Activated naive CD4-positive, alpha-beta T cell treated with anti-CD3 and anti-CD28 coated beads for 36 hours (primary cell): ENCODE measurements at regions not wholly inside any gene's neighbourhood (a gene's known extent, or its start where the extent isn't known, plus 50 kb on each side); places are given as distances from the start of the nearest gene placed in this dataset.
A peak's percentile ranks its signal among the peaks of the same experiment; 100 is the strongest.

Source experiments
- CTCF ChIA-PET: fragments of 350-600 bp; sonication (Branson Sonifier 250); formaldehyde crosslinking; loops from one replicate; lab custom pipeline; 2021; ENCODE audit warnings: antibody characterized with exemption; lab: Charles Lee
- DNase-seq: peaks from one replicate; pipeline ENCODE4 v3.0.0-alpha.2; 2020
- H3K27ac Mint-ChIP-seq: one replicate; pipeline ENCODE4 v1.8.0; 2021; ENCODE audit warnings: mild to moderate bottlenecking, mixed read lengths
- H3K27me3 Mint-ChIP-seq: one replicate; pipeline ENCODE4 v1.8.0; 2021; ENCODE audit warnings: low read depth, mixed read lengths
- H3K36me3 Mint-ChIP-seq: one replicate; pipeline ENCODE4 v1.8.0; 2021; ENCODE audit warnings: low read depth, mixed read lengths
- H3K4me1 Mint-ChIP-seq: one replicate; pipeline ENCODE4 v1.8.0; 2021; ENCODE audit warnings: low read depth, mixed read lengths
- H3K4me3 Mint-ChIP-seq: one replicate; pipeline ENCODE4 v1.8.0; 2021; ENCODE audit warnings: mild to moderate bottlenecking, moderate library complexity, mixed read lengths
- H3K9me3 Mint-ChIP-seq: one replicate; pipeline ENCODE4 v1.8.0; 2021; ENCODE audit warnings: mixed read lengths
- intact Hi-C: fragments of 100-400 bp; cut with micrococcal nuclease; formaldehyde crosslinking; loops from one replicate; pipeline ENCODE4 v1.15.1; 2023

DNA sequence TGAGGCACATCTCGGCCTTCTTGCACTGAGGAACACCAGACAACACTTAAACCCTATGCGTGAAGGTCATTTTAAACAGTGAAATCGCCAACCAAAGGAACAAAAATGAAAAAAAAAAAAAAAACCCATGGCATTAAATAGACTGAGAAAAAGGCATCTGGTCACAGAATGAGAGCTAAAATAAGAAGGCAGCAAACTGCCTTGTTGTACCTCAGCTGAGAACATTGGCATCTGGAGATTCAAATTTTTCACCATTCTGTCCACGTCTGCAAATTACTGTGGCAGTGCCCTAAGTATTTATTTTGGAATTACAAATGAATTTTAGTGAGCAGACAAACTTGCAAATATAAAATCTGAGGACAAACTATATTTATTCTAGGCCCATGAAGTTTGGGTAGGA lies 82.6 kb upstream of the POU1F1 start:
- no peak overlapping the region for H3K4me3 Mint-ChIP-seq
- CTCF ChIA-PET, result interaction anchor here (0.7 to 0.8 kb wide), 2 partner anchors 8 to 69 kb away, joined by 3 to 4 read pairs; no protein-coding TSS in a partner anchor
- no peak for DNase-seq
- intact Hi-C loops, result loop anchor here (10.0 kb wide), 1 partner anchor 256 kb away; no protein-coding TSS in a partner anchor
- H3K36me3 Mint-ChIP-seq, result no peaks in the 10 kb centered on the region
- H3K9me3 Mint-ChIP-seq, result no peaks in the 10 kb centered on the region
- H3K27me3 Mint-ChIP-seq, result no peaks in the 10 kb centered on the region
- H3K27ac Mint-ChIP-seq, result no peak overlapping the region
- H3K4me1 Mint-ChIP-seq, result no peaks in the 10 kb centered on the region

DNA sequence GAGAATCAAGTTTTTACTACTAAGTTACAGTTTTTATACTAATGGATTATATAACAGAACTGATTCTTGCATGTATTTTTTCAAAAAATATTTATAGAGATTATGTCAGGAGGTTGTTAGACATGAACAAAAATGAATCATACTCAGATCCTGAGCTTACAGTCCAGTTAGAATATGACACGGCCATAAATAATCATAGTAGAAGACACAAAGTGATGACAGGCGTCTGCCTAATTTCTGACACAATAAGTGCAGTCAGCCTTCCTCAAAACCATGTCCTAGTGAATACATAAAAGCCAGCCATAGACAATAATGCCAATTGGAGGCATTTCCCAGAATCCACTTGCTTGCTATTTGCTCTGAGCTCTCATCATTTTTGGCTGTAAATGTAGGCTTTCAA lies 81.7 kb upstream of the POU1F1 start:
- intact Hi-C loops, result loop anchor here (10.0 kb wide), 1 partner anchor 257 kb away; no protein-coding TSS in a partner anchor
- DNase-seq, result no peak
- Mint-ChIP-seq H3K4me1 (no peaks in the 10 kb centered on the region), H3K27ac (no peak overlapping the region), H3K9me3 (no peaks in the 10 kb centered on the region), H3K27me3 (peaks cover 3% of the 10 kb centered on the region), H3K36me3 (no peaks in the 10 kb centered on the region), H3K4me3 (no peak overlapping the region)
- CTCF ChIA-PET, result no interaction called here

DNA sequence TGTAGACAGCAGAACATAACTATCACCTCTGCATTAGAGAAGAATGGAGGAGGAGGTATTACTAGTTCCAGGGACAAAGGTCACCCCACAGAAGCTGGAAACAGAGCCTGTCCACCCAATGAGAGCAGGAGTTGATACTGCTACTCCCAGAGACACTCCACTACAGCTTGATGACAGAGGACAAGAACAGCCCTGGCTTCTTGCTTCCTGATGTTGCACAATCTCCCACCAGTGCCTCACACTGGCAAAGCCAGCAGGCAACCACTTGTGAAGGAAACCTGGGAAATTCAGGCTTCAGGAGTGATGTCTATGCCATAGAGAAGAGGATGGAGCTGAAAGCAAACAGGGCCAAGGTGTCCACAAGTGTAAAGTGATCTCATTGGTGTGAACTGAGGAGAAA lies 78.0 kb upstream of the POU1F1 start:
- Mint-ChIP-seq H3K9me3 (no peaks in the 10 kb centered on the region), H3K4me1 (no peaks in the 10 kb centered on the region), H3K27ac (no peak overlapping the region), H3K27me3 (peaks cover 3% of the 10 kb centered on the region), H3K4me3 (no peak overlapping the region), H3K36me3 (no peaks in the 10 kb centered on the region)
- intact Hi-C loops, result loop anchor here (10.0 kb wide), 1 partner anchor 260 kb away; no protein-coding TSS in a partner anchor
- CTCF ChIA-PET, result interaction anchor here (0.7 kb wide), 1 partner anchor 162 kb away, joined by 3 read pairs; no protein-coding TSS in a partner anchor
- DNase-seq, result no peak

DNA sequence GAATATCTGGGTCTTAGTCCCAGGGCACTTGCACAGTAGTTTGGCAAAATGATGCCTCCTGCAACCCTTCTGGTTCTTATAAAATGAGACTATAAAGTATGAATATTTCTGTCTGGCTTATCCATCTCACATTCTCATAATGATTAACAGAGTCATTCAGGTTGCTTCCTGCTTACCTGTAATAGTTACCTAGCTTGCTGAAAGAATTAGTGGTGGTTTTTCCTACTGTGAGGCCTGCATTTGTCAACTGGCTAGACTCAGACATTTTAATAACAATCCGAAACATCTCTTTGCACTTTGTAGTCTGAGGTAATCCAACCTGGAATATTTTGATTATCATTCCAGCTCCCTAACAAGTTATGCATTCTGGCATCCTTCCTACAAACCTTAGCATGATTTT lies 75.6 kb upstream of the POU1F1 start:
- Mint-ChIP-seq H3K27ac (no peak overlapping the region), H3K27me3 (peaks cover 3% of the 10 kb centered on the region), H3K4me1 (peaks cover 2% of the 10 kb centered on the region), H3K4me3 (no peak overlapping the region), H3K9me3 (no peaks in the 10 kb centered on the region), H3K36me3 (no peaks in the 10 kb centered on the region)
- CTCF ChIA-PET, result interaction anchor here (1.2 to 3.3 kb wide), 8 partner anchors 18 to 798 kb away, joined by 3 to 14 read pairs (median 6); partner anchors contain the start of gene C3orf38
- intact Hi-C loops, result loop anchor here (2.0 to 10.0 kb wide), 3 partner anchors 91 to 761 kb away; no protein-coding TSS in a partner anchor
- DNase-seq, result no peak

GRCh38 chr3:87350367-87351199 lies 74.2 kb upstream of the POU1F1 start:
- intact Hi-C loops, result loop anchor here (1.0 to 10.0 kb wide), 7 partner anchors 52 to 830 kb away; no protein-coding TSS in a partner anchor
- Mint-ChIP-seq H3K27me3 (peaks cover 3% of the 10 kb centered on the region), H3K4me3 (no peak overlapping the region), H3K27ac (no peak overlapping the region), H3K36me3 (no peaks in the 10 kb centered on the region), H3K4me1 (peaks cover 2% of the 10 kb centered on the region), H3K9me3 (no peaks in the 10 kb centered on the region)
- peak; percentile 22 for DNase-seq
- CTCF ChIA-PET, result interaction anchor here (0.6 to 3.3 kb wide), 29 partner anchors 8 to 850 kb away, joined by 3 to 14 read pairs (median 3); partner anchors contain the start of gene C3orf38

DNA sequence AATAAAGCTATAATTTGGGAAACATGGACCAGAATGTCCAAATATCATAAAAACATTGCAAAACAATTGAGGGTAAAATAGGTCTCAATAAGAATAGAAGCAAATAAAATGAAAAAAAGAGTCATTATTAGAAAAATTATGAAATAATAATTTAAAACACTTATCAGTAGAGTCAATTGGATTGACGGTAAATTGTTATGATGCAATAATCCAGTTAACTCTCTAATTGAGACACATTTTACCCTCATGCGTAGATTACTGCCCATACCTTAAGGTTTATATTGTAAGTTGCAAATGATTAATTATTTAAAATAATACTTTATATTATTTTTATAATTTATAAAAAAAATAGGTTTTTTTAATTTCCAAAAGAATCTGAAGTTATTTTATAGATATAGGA lies 73.4 kb upstream of the POU1F1 start:
- no peak for DNase-seq
- H3K36me3 Mint-ChIP-seq, result no peaks in the 10 kb centered on the region
- no peak overlapping the region for H3K4me3 Mint-ChIP-seq
- H3K4me1 Mint-ChIP-seq, result peaks cover 2% of the 10 kb centered on the region
- no peak overlapping the region for H3K27ac Mint-ChIP-seq
- peaks cover 6% of the 10 kb centered on the region for H3K27me3 Mint-ChIP-seq
- intact Hi-C loops, result loop anchor here (1.0 to 10.0 kb wide), 7 partner anchors 52 to 830 kb away; no protein-coding TSS in a partner anchor
- CTCF ChIA-PET, result interaction anchor here (0.6 to 3.3 kb wide), 7 partner anchors 15 to 1745 kb away, joined by 3 to 14 read pairs (median 6); no protein-coding TSS in a partner anchor
- H3K9me3 Mint-ChIP-seq, result no peaks in the 10 kb centered on the region

GRCh38 chr3:87336761-87337160 lies 60.4 kb upstream of the POU1F1 start:
- Mint-ChIP-seq H3K4me1 (peaks cover 17% of the 10 kb centered on the region), H3K27me3 (peaks cover 5% of the 10 kb centered on the region), H3K4me3 (no peak overlapping the region), H3K27ac (no peak overlapping the region), H3K9me3 (peaks cover 2% of the 10 kb centered on the region), H3K36me3 (no peaks in the 10 kb centered on the region)
- intact Hi-C loops, result no loop called here
- no peak for DNase-seq
- CTCF ChIA-PET, result no interaction called here

GRCh38 chr3:87335931-87336330 lies 59.5 kb upstream of the POU1F1 start:
- H3K27ac Mint-ChIP-seq, result no peak overlapping the region
- peaks cover 5% of the 10 kb centered on the region for H3K27me3 Mint-ChIP-seq
- no peak for DNase-seq
- intact Hi-C loops, result no loop called here
- H3K4me3 Mint-ChIP-seq, result no peak overlapping the region
- H3K4me1 Mint-ChIP-seq, result peaks cover 17% of the 10 kb centered on the region
- no peaks in the 10 kb centered on the region for H3K9me3 Mint-ChIP-seq
- CTCF ChIA-PET, result interaction anchor here (3.7 kb wide), 1 partner anchor 15 kb away, joined by 14 read pairs; no protein-coding TSS in a partner anchor
- no peaks in the 10 kb centered on the region for H3K36me3 Mint-ChIP-seq

GRCh38 chr3:87333393-87333892 lies 57.1 kb upstream of the POU1F1 start:
- intact Hi-C loops, result loop anchor here (1.0 kb wide), 3 partner anchors 20 to 816 kb away; partner anchors contain the start of gene C3orf38
- H3K9me3 Mint-ChIP-seq, result no peaks in the 10 kb centered on the region
- CTCF ChIA-PET, result interaction anchor here (1.3 to 3.7 kb wide), 3 partner anchors 17 to 35 kb away, joined by 4 to 14 read pairs (median 5); no protein-coding TSS in a partner anchor
- H3K4me3 Mint-ChIP-seq, result no peak overlapping the region
- DNase-seq, result peak; percentile 49
- H3K36me3 Mint-ChIP-seq, result no peaks in the 10 kb centered on the region
- peaks cover 5% of the 10 kb centered on the region for H3K27me3 Mint-ChIP-seq
- peak overlapping the region; percentile 82 for H3K27ac Mint-ChIP-seq
- H3K4me1 Mint-ChIP-seq, result peaks cover 17% of the 10 kb centered on the region

DNA sequence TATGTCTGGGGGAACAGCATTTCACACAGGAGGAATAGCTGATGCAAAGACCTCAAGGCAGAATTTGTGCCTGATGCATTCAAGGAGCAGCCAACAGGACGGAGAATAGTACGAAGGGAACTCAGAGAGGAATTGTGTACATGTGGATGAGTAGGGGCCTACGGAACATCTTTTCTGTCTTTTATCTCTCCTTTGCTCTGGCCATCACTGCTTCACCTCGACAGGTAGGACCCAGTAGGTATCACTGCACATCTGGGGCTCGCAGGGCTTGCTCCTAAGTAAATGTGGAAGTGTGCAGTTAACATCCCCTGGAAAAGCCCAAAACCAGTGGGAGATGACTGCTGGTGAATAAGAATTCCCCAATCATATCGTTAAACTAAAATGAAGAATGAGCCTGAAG lies 56.4 kb upstream of the POU1F1 start:
- CTCF ChIA-PET, result interaction anchor here (1.3 to 3.7 kb wide), 3 partner anchors 18 to 35 kb away, joined by 4 to 14 read pairs (median 5); no protein-coding TSS in a partner anchor
- Mint-ChIP-seq H3K27ac (no peak overlapping the region), H3K4me3 (no peak overlapping the region), H3K4me1 (peaks cover 17% of the 10 kb centered on the region), H3K36me3 (no peaks in the 10 kb centered on the region), H3K9me3 (no peaks in the 10 kb centered on the region), H3K27me3 (peaks cover 5% of the 10 kb centered on the region)
- intact Hi-C loops, result loop anchor here (1.0 kb wide), 3 partner anchors 19 to 817 kb away; partner anchors contain the start of gene C3orf38
- DNase-seq, result no peak

- H3K27ac Mint-ChIP-seq, result no peak overlapping the region
- no peak overlapping the region for H3K4me3 Mint-ChIP-seq
- peaks cover 17% of the 10 kb centered on the region for H3K4me1 Mint-ChIP-seq
- H3K36me3 Mint-ChIP-seq, result no peaks in the 10 kb centered on the region
- intact Hi-C loops, result no loop called here
- DNase-seq, result no peak
- no peaks in the 10 kb centered on the region for H3K9me3 Mint-ChIP-seq
- CTCF ChIA-PET, result no interaction called here
- H3K27me3 Mint-ChIP-seq, result peaks cover 6% of the 10 kb centered on the region
Measured at GRCh38 chr3:87329065-87329464, 52.7 kb upstream of the POU1F1 start.
